Endothelial cell of umbilical vein (primary cell): ENCODE measurements at regions not wholly inside any gene's neighbourhood (a gene's known extent, or its start where the extent isn't known, plus 50 kb on each side); places are given as distances from the start of the nearest gene placed in this dataset.

ENCODE experiments used
- BruUV-seq: library from RNA; stranded (reverse); fragments of 400-500 nt; replicated peaks from 2 replicates; lab custom pipeline; 2021; lab: Mats Ljungman, UMichigan
- CTCF ChIA-PET: fragments of 300-600, 350-600 bp; sonication (Branson Sonifier 250); formaldehyde crosslinking; loops from one replicate; lab custom pipeline; 2021; ENCODE audit warnings: antibody characterized with exemption, inconsistent platforms; lab: Charles Lee
- POLR2A ChIA-PET: fragments of 300-600, 350-600 bp; sonication (Branson Sonifier 250); formaldehyde crosslinking; loops from one replicate; lab custom pipeline; 2021; ENCODE audit warnings: antibody characterized with exemption, inconsistent platforms; lab: Charles Lee
- DNase-seq: peaks from one replicate; pipeline ENCODE4 v3.0.0-alpha.2; 2011; ENCODE audit warnings: low read depth, low spot score
- FAIRE-seq: peaks from 2 replicates; lab custom pipeline; 2011; peaks lifted over from hg19 to GRCh38; lab: Jason Lieb, UNC
- H2AFZ ChIP-seq: 2 replicates; pipeline ENCODE4 v1.6.0; 2012; ENCODE audit warnings: low read depth, low read length, control low read depth, inconsistent platforms
- H3K27ac ChIP-seq: 2 replicates; pipeline ENCODE4 v1.5.1; 2011; ENCODE audit warnings: low read depth, mild to moderate bottlenecking, control low read depth, low read length, moderate library complexity; ENCODE audit not compliant: insufficient read depth
- H3K27me3 ChIP-seq, 2 experiments: 2 replicates each; pipeline versions ENCODE4 v1.6.0 to v1.6.1; 2011; ENCODE audit warnings: low read length in 2 of 2, mixed read lengths in 1 of 2; ENCODE audit not compliant: control insufficient read depth in 2 of 2, insufficient read depth in 2 of 2
- H3K36me3 ChIP-seq, 2 experiments: 2 replicates in 1 of 2; 3 replicates in 1 of 2; pipeline ENCODE4 v1.5.1; 2011; ENCODE audit warnings: low read length in 2 of 2, mild to moderate bottlenecking in 1 of 2, moderate library complexity in 1 of 2; ENCODE audit not compliant: control insufficient read depth in 2 of 2, insufficient read depth in 2 of 2; ENCODE audit errors: extremely low read depth in 1 of 2
- H3K4me1 ChIP-seq: 3 replicates; pipeline ENCODE4 v1.5.1; 2011; ENCODE audit warnings: mild to moderate bottlenecking, low read length; ENCODE audit not compliant: control insufficient read depth, insufficient read depth; ENCODE audit errors: extremely low read depth
- H3K4me2 ChIP-seq: 2 replicates; pipeline ENCODE4 v1.6.1; 2011; ENCODE audit warnings: low read length, control low read depth, mixed read lengths; ENCODE audit not compliant: insufficient read depth
- H3K4me3 ChIP-seq, 3 experiments: fragments of 200-600 bp in 1 of 3; sonication (generic), shearing (Covaris generic) in 1 of 3; replicated peaks in 1 of 3; 2 replicates each; pipeline ENCODE4 v1.5.1; 2011 to 2016; ENCODE audit warnings: control low read depth in 3 of 3, low read length in 3 of 3, mild to moderate bottlenecking in 2 of 3, inconsistent platforms in 1 of 3, low read depth in 1 of 3, moderate library complexity in 1 of 3; ENCODE audit not compliant: insufficient read depth in 1 of 3
- H3K79me2 ChIP-seq: 2 replicates; pipeline ENCODE4 v1.6.0; 2012; ENCODE audit warnings: low read length, inconsistent platforms; ENCODE audit not compliant: control insufficient read depth, insufficient read depth
- H3K9ac ChIP-seq: replicated peaks from 2 replicates; pipeline ENCODE3; 2011; ENCODE audit warnings: low read length, control low read depth; ENCODE audit not compliant: insufficient read depth; ENCODE audit errors: extremely low read depth
- H3K9me1 ChIP-seq: replicated peaks from 3 replicates; pipeline ENCODE4 v1.6.0; 2011; ENCODE audit warnings: mild to moderate bottlenecking, low read length; ENCODE audit not compliant: control insufficient read depth, insufficient read depth; ENCODE audit errors: extremely low read depth
- H3K9me3 ChIP-seq: replicated peaks from 2 replicates; pipeline ENCODE4 v1.5.1; 2012; ENCODE audit warnings: low read length, inconsistent platforms; ENCODE audit not compliant: control insufficient read depth, insufficient read depth
- H4K20me1 ChIP-seq: replicated peaks from 2 replicates; pipeline ENCODE3; 2011; ENCODE audit warnings: mild to moderate bottlenecking, low read length; ENCODE audit not compliant: control insufficient read depth, insufficient read depth; ENCODE audit errors: extremely low read depth
- CTCF ChIP-seq, 2 donors: IDR thresholded peaks; 1 replicate in 1 of 2; 2 replicates in 1 of 2; pipeline ENCODE4 v1.5.1; 2011; ENCODE audit warnings: low read length in 2 of 2, mild to moderate bottlenecking in 2 of 2, moderate library complexity in 2 of 2, control low read depth in 1 of 2, inconsistent platforms in 1 of 2, low read depth in 1 of 2; ENCODE audit not compliant: insufficient read depth in 1 of 2; ENCODE audit errors: extremely low read depth in 1 of 2
- EZH2 ChIP-seq: IDR thresholded peaks from 2 replicates; pipeline ENCODE4 v1.6.1; 2012; ENCODE audit warnings: borderline replicate concordance, low read depth, mild to moderate bottlenecking, moderate library complexity, low read length, inconsistent platforms; ENCODE audit not compliant: severe bottlenecking
- FOS ChIP-seq: IDR thresholded peaks from 2 replicates; pipeline ENCODE4 v1.6.1; 2011; ENCODE audit warnings: mild to moderate bottlenecking, low read length, moderate library complexity, borderline replicate concordance; ENCODE audit not compliant: insufficient read depth
- GATA2 ChIP-seq: IDR thresholded peaks from 2 replicates; pipeline ENCODE4 v1.7.0; 2011; ENCODE audit warnings: low read depth, mild to moderate bottlenecking, moderate library complexity, mixed read lengths, low read length; ENCODE audit not compliant: insufficient read length, insufficient read depth
- JUN ChIP-seq: IDR thresholded peaks from 2 replicates; pipeline ENCODE4 v1.6.1; 2011; ENCODE audit warnings: borderline replicate concordance, low read depth; ENCODE audit not compliant: insufficient read length, insufficient read depth
- MYC ChIP-seq: IDR thresholded peaks from one replicate; pipeline ENCODE4 v1.6.1; 2011; ENCODE audit warnings: mild to moderate bottlenecking, low read depth, low read length
- POLR2A ChIP-seq: IDR thresholded peaks from 2 replicates; pipeline ENCODE4 v1.6.1; 2012; ENCODE audit warnings: low read depth, mild to moderate bottlenecking, control low read depth, low read length
- POLR2AphosphoS5 ChIP-seq: IDR thresholded peaks from 2 replicates; pipeline ENCODE4 v1.6.1; 2012; ENCODE audit warnings: low read depth, mild to moderate bottlenecking, control low read depth, low read length, moderate library complexity; ENCODE audit not compliant: insufficient read depth
- dilution Hi-C: fragments of 300-500 bp; cut with MboI; formaldehyde crosslinking; loops from one replicate; pipeline ENCODE4 v1.15.0; 2019; ENCODE audit warnings: low sequenced_read_pairs; ENCODE audit not compliant: extremely low pct_ligation_motif_present
- intact Hi-C: fragments of 100-400 bp; cut with micrococcal nuclease; formaldehyde crosslinking; loops from one replicate; pipeline ENCODE4 v1.10.0; 2022
- TF ChIP-seq, protein P1 (sequence below): IDR thresholded peaks from 2 replicates; pipeline ENCODE4 v1.6.1; 2011; ENCODE audit not compliant: insufficient read depth, insufficient read length

DNA sequence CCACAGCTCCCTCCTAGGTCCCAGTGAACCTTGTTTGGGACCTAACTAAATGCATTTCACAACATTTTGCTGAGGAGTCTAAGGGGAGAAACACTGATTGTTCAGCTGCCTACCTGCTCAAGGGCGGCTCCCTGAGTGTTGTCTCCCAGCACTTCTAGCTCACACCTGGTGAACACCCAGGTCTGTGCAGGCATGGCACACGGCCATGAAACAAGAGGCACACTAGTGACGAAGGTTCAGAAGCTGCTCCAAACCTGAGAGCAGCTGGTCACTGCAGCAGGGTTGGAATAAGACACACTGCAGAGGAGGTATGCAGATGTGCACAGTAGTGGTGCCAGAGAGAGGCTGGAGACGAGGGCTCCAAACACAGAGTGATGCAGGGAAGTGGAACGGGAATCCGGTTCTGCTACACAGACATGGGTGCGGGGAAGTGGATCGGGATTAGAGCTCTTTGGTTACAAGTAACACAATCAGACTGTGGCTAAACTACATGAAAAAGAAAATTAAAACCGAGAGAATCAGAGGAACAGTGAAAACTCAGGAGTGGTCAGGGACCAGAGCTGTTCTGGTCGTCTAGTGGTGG lies 486.1 kb upstream of the CDH4 start:
- Histone ChIP-seq H3K79me2 (no peaks in the 10 kb centered on the region), H3K4me2 (no peak overlapping the region), H3K4me3 (no peak overlapping the region), H3K4me1 (no peaks in the 10 kb centered on the region), H3K27ac (no peak overlapping the region), H3K9ac (no peak overlapping the region), H3K9me3 (peaks cover 16% of the 10 kb centered on the region), H4K20me1 (no peaks in the 10 kb centered on the region), H3K9me1 (no peaks in the 10 kb centered on the region), H3K36me3 (no peaks in the 10 kb centered on the region), H2AFZ (no peak overlapping the region), H3K27me3 (no peaks in the 10 kb centered on the region)
- CTCF ChIA-PET, result no interaction called here
- FAIRE-seq (no peak), DNase-seq (no peak)
- TF ChIP-seq MYC (no peak), POLR2A (no peak), CTCF (IDR thresholded peaks at IDR 0.05; ENCODE audit: extremely low read depth in 1 of 2, insufficient read depth in 1 of 2, low read depth in 1 of 2, low read length in 2 of 2) (no peak), EZH2 (no peak), GATA2 (no peak), JUN (no peak), POLR2AphosphoS5 (no peak), FOS (no peak)
- TF ChIP-seq, protein P1, sequence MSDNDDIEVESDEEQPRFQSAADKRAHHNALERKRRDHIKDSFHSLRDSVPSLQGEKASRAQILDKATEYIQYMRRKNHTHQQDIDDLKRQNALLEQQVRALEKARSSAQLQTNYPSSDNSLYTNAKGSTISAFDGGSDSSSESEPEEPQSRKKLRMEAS, result no peak
- BruUV-seq, result no TSS peak
- POLR2A ChIA-PET, result no interaction called here
- dilution Hi-C loops (no loop called here), intact Hi-C loops (no loop called here)
